Stimulated activated CD4-positive, alpha-beta T cell treated with anti-CD3 and anti-CD28 coated beads, Interleukin-4, amount 100 ng/mL, for 48 hours (primary cell): ENCODE measurements at regions not wholly inside any gene's neighbourhood (a gene's known extent, or its start where the extent isn't known, plus 50 kb on each side); places are given as distances from the start of the nearest gene placed in this dataset.
A peak's percentile ranks its signal among the peaks of the same experiment; 100 is the strongest.
"Not testable (repeated sequence)": the region's sequence is repeated elsewhere in the genome, so short reads cannot be mapped to it uniquely, and the experiment has no call there.

Experiments
- DNase-seq, 2 donors: peaks; one replicate each; pipeline ENCODE4 v3.0.0-alpha.2; 2020; ENCODE audit warnings: low read depth in 2 of 2

DNA sequence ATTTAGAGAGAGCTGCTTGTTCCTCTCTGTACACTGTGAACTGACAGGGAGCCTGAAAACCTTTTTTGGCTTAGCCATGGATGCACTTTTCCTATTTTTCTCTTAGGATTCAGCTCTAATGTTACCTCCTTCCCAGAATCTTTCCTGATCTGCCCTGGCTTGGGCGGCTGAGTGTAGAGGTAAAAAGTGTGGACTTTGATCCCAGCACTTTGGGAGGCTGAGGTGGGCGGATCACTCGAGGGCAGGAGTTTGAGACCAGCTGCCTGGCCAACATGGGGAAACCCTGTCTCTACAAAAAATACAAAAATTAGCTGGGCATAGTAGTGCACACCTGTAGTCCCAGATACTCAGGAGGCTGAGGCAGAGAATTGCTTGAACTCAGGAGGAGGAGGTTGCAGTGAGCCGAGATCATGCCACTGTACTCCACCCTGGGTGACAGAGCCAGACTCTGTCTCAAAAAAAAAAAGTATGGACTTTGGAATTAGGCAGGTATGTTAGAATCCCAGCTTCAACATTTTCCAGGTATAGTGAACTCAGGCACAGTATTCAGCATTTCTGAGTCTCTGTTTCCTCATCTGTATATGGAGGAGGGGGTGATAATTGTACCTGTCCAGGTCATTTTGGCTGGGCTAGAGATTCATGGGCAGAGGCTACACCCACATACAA, 212.5 kb upstream of the EEF2KMT start:
- no peak for DNase-seq

DNA sequence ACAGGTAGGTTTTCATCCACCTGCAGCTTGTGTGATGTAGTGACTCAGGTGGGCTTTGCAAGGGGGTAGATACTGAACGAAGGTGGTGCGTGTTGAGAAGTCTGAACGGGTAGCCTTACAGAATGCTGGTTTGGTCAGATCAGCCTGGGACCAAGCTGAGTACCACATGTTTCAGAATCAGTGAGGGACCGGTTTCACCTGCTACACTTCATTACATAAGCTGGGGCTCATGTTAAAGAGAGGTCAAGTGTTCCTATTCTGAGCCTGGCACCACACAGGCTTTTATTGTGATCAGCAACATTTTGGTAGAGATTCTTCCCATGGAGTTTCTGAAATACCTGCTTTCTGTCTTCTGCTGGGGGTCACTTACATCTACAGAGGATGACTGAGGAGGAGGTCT, 207.4 kb upstream of the EEF2KMT start:
- no peak for DNase-seq

DNA sequence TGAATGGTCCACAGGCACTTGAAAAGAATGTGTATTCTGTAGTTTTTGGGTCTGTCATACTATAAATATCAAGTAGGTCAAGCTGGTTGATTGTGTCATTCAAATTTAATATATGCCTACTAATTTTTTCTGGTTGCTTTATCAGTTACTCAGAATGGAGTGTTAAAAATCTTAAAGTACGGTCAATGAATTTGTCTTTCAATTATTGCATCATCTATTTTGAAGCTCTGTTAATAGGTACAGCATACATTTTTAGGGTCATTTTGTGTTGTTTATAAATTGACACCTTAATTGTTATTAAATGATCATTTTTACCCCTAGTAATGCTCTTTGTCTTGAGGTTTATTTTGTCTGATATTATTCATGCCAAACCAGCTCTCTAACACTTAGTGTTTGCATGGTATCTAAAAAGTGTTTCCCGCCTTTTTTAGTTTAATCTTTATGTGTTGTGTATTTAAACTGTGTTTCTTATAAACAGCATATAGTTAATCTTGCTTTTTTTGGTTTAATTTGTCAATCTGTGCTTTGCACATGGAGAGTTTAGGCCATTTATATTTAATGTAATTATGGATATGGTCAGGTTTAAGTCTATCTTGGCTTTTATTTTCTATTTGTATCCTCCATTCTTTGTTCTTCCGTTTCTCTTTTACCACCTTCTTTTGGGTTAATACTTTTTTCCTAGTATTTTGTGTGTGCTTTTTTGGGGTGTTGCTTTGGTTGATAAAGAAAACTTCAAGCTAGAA, 204.9 kb upstream of the EEF2KMT start:
- no peak for DNase-seq

DNA sequence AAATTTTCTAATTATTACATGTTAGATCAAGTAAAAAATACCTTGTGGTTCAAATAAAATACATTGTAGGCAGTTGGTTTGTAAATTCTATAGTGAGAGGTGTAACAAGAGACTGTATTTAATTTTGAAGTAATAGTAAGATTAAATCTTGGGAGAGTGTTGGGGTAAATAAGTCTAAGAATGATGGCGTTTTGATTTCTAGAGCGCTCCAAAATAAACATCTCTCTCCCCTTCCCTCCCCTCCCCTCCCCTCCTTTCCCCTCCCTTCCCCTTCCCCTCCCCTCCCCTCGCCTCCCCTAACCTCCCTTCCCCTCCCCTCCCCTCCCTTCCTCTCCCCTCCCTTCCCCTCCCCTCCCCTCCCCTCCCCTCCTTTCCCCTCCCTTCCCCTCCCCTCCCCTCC, 200.6 kb upstream of the EEF2KMT start:
- no peak for DNase-seq

DNA sequence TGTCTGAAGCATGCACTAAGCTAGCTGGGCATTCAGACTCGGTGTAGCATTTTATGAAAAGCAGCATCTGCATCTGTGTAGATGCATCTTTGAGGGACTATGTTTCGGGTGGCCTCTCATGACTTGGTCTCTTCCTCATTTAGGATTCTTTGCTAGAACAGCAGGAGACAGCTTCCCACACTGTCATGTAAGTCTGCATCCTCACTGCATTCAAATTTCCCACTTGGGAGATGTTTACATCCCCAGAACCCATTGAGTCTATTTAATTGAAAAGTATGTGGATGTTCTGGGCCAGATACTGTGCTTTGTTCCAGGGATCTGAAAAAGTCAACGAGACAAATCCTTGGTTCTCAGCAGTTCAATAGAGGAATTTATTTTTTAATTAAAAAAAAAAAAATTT, 198.6 kb upstream of the EEF2KMT start:
- no peak for DNase-seq

DNA sequence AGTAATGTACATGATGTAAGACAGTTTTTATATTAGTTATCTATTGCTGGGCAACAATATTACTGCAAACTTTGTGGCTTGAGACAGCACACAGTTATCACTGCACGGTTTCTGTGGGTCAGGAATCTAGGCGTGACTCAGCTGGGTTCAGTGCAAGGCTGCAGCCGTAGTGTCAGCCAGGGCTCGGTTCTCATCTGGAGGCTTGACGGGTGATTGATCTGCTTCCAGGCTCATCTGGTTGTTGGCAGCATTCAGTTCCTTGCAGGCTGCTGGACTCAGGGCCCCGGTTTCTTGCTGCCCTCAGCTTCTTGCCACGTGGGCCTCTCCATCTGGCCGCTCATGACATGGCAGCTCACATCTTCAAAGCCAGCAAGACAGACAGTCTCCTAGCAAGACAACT, 197.7 kb upstream of the EEF2KMT start:
- not testable (repeated sequence) for DNase-seq

DNA sequence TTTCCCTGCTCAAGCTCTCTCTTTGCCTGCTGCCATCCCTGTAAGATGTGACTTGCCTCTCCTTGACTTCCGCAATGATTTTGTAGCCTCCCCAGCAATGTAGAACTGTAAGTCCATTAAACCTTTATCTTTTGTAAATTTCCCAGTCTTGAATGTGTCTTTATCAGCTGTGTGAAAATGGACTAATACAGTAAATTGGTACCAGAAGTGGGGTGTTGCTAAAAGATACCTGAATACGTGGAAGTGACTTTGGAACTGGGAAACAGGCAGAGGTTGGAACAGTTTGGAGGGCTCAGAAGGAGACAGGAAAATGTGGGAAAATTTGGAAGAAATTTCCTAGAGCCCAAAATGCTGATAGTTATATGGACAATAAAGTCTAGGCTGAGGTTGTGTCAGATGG, 184.6 kb upstream of the EEF2KMT start:
- DNase-seq = not testable (repeated sequence)

DNA sequence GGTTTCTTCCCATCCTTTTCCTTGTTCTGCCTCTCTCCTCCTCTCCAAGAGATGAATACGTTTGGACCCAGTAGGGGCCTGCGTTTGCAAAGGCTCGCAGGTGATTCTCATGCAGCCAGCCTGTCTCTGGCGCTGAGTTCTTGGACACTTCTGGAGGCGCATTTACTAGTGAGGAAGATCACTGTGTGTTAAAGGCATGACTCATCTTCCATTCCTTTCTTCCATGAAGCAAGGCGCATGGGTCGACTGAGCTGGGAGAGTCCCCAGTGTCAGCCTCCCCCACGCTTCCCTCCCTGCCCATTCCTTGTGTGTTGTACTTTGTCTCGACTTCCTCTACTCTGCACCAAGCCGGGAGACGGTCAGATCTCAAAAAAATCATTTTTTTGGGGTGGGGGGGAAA, 159.9 kb upstream of the EEF2KMT start:
- no peak for DNase-seq

DNA sequence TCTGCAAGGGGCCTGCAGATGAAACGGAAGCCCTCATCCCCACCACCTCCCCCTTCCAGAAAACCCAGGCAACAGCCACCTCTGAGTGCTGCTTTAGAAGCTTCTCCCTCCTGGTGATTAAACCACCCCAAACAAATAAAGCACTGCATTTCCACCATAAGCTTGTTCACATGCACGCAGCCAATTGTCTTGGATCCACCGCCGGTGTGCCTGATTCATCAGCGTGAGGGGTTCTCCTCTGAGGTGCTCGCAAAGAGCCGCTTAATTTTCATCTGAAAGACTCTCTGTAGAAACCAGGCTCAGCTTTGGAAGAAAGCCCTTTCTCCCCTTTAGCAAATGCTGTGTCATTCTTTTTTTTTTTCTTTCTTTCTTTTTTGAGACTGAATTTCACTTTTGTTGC, 155.2 kb upstream of the EEF2KMT start:
- no peak for DNase-seq

DNA sequence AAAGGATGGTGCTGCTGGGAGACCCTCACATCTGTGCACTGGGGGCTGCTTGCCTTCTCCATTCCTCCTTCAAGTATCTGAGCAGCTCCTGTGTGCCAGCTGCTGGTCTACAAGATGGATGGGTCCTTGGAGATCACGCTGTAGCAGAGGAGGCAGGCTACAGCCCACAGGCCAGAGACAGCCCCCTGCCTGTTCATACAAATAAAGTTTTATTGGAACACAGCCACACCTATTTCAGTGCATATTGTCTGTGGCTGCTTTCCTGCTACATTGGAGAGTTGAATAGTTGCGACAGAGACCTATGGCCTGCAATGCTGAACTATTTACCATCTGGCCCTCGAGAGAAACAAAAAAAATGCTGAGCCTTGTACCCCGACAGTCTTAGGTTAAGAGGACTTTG, 149.8 kb upstream of the EEF2KMT start:
- not testable (repeated sequence) for DNase-seq

DNA sequence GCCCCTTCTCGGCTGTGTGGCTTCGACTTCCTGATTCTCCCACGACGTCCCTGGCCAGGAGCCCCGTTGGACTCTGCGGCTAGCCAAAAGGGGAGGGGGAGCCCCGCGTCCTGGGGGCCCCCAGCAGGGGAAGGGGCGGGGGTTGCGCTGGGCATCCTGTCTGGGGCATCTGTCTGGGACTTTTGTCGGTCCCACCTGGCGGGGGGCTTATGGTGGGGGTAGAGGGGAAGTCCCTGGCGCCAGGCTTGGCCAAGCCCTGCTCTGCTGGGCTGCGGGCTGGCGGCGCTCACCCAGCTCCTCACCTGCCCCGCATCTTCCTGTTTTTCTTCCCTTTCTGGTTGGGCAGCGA, 142.7 kb upstream of the EEF2KMT start:
- DNase-seq = not testable (repeated sequence)

DNA sequence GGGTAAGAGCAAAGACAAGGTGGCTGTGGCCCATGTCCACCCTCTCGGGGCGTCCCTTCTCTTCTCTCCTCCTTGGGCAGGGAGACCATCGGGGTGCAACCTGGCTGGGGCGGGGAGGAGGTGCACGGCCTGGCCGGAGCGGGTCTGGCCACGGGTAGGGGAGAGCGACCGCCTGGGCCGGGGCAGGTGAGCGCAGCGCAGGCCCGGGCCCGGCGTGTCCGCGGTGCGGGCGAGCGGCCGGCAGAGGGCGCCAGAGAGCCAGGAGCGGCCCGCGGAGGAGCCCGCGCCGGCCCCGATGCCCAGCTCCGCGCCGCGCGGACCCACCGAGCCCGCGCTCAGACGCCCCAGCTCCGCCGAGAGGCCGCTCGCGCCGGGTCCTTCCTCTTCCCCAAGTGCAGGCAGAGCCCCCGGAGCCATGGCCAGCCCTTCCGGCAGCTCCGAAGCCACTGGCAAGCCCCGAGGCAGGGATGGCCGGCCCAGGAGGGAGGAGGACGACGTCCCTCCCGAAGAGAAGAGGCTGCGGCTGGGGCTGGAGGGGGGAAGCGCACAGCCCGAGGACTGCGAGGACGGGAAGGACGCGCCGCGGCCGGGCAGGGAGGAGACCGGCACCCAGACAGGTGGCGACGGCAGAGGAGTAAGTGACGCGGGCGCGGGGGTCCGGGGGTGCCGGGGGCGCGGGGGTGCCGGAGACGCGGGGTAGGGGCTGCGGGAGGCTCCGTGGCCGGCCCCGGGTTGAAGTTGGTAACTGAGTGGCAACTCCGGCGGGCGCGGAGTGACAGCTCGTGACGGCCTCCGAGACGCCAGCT, 142.1 kb upstream of the EEF2KMT start:
- peak; percentile 44 to 59 for DNase-seq

DNA sequence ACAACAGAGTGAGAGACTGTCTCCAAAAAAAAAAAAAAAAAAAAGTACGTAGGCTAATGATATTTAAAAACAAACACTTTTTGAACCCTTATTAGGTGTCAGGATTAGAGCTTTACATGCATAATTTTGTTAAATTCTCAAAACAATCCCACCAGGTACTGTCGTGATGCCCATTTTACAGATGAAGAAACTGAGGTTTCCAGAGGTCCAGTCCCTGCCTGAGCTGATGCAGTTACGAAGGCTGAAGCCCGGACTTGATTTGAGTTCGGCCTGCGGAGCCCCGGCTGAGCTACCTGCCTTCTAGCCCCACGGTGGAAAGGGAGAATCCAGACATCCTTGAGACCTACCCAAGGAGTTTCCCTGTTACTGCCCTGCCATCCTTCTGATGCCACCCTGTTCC, 137.5 kb upstream of the EEF2KMT start:
- no peak for DNase-seq

DNA sequence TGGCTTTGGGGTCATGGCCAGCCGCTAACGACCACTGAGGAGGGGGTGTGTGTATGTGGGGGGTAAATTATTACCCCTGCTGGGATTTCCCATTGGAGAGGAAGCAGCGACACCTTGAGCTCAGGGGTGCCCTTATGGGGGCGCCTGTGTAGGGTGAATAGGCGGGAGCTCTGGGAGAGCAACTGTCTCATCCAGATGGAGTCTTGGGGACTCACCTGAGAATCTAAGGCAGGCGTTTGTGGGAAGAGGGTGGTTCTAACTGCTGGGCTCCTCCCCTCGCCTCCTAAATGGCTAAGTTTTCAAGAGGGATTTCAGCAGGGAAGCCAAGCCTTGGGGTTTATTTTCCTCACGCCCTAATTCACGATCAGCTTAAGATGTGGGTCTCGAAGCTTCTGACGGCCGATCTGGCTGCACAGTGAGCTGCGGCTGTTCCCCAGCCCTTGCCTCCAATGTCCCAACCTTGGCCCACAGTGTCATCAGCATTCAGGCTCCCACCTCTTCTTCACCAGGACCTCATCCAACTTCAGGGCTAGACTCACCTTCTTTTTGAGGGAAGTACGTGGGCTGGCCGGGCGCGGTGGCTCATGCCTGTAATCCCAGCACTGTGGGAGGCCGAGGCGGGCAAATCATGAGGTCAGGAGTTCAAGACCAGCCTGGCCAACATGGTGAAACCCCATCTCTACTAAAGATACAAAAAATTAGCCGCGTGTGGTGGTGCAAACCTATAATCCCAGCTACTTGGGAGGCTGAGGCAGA, 136.9 kb upstream of the EEF2KMT start:
- no peak for DNase-seq

DNA sequence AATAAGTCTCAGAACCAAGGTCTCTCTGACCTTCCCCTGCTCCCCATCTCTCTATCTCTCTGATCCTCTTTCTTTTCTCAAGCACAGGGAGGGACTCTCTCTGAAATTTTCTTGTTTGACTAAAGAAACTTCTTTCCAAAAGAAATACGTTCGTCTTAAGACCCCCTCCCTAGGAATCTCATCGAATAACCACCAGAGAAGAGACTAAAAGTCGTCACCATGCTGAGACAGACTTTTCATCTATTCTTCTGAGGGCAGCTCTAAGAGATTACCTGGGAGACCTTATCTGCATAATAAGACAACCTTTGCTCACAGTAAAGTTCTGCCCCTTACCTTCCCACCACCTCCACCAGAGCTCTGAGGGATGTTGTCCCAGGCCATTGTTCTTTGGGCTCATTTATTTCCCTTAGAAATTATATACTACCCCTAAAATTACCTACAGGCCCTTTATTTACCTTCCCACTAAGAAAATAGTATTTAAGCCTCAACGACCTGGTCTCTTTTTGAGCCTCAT, 133.7 kb upstream of the EEF2KMT start:
- no peak for DNase-seq

DNA sequence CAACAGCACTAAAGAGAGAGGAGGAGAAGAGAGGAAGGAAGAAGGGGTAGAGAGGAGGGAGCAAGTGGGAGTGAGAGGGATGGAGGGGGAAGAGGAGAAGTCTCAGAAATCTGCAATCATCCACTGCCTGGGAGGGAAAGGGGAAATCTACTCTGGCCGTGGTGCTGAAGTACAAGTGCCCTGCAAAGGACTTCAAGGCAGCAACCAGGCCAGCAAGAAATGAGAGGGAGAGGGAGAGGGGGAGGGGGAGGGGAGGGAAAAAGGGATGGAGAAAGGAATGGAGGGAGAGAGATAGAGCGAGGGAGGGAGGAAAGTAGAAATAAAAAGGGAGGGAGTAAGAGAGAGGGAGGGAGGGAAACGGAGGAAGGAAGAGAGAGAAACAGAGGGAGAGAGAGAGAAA, 130.8 kb upstream of the EEF2KMT start:
- no peak for DNase-seq

DNA sequence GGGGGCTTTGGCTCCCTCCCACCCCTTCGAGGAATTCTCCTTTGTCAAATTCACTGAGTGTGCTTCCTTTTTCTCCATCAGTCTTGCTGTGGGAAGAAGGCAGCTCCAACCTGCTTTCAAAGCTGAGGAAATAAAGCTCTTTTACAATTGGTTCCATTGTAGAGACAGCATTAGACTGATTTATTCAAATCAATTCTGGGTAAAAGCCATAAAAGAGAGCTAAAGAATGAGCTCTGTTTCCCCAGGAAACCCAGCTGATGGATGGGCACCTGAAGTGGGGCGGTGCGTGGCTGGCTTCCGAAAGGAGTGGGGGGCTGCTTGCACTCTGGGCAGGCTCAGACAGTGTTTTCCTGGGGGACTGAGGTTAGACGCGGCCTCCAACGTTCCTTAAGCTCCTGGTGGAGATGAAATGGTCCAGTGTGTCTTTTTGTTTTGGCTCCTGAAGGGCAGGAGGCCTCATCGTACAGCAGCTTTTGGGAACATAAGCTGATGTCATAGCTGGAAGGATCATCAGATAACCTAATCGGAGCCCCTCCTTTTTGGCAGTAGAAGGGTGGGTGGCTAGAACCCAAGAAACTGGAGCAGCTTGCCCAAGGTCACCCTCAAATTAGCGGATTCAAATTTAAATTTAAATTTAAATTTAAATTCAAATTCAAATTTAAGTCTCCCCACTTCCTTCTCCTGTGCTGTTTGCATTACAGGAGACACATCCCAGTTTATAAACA, 128.5 kb upstream of the EEF2KMT start:
- no peak for DNase-seq

DNA sequence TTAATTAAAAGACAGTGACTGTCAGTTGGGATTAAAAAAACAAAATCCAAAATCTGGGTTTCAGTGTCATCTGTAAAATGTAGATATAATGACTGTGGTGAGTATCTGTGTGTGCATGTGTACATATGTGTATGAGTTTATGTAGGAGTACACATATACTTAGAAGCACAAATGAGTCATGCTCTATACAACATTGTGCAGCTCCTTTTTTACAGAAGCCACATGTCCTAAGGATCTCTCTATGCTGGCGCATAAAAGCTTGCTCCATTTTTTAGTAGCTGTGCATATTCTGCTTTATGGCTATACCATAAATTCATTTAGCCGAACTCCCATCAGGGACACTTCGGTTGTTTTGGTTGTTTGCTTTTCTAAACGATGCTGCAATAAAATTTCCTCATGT, 125.2 kb upstream of the EEF2KMT start:
- no peak for DNase-seq

DNA sequence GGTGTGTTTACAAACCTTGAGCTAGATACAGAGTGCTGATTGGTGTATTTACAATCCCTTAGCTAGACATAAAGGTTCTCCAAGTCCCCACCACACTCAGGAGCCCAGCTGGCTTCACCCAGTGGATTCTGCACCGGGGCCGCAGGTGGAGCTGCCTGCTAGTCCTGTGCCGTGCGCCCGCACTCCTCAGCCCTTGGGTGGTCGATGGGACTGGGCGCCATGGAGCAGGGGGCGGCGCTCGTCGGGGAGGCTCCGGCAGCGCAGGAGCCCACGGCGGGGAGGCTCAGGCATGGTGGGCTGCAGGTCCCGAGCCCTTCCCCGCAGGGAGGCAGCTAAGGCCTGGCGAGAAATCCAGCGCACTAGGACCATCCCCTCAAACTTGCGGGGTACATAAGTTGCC, 124.2 kb upstream of the EEF2KMT start:
- DNase-seq = not testable (repeated sequence)

DNA sequence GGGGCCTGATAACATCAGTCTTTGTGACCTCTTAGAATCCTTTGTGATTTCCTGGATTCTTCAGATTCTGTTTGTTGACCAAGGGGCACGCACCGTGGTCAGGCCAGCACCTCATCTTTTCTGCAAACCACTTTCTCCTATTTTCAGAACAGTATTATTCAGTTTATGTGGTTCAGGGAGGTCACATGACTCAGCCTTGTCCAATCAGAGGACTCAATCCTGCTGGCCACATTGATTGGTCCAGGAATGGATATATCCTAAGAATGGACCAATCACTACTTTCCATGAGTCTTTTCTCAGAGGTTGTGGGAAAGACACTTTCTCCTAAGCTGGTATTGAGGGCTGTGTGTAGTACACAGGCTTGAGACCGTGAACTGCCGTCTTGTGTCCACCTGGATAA, 123.1 kb upstream of the EEF2KMT start:
- no peak for DNase-seq

DNA sequence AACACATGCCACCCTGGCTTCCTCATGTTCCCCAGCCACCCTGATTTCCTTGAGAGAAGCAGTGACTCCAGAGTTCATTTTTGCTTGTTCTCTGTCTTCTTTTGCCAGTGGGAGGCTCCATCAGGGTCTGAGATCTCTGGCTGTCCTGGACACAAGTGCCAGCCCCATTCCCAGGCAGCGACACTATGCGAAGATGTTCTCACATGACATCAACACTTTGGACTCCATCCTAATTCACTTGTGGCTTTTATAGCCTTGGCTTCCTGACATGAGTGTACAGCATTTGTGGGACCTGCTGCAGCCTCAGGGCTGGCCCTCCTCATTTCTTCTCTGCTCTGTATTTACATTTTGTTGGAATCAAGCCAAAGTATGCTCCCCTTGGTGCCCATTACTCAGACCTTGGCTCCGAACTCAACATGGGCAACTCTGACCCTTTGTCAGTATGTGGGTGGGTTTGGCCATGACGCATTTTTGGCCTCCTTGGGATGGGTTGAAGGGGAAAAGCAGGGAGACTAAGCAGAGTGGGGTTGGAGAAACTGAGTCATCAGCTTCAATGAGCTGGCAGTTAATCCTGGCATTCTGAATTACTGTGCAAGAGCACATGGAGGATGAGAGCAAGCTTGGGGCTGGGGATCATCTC, 119.0 kb upstream of the EEF2KMT start:
- no peak for DNase-seq
